Panc1 (cell line): ENCODE measurements at regions not wholly inside any gene's neighbourhood (a gene's known extent, or its start where the extent isn't known, plus 50 kb on each side); places are given as distances from the start of the nearest gene placed in this dataset.

Source experiments
- ATAC-seq: fragments of 200-7000 bp; cut with Tn5 transposase; 2 replicates; pipeline ENCODE4 v1.9.1; 2020; ENCODE audit warnings: mild to moderate bottlenecking, moderate library complexity
- BruUV-seq: library from RNA; stranded (reverse); fragments of 400-500 nt; replicated peaks from 2 replicates; lab custom pipeline; 2021; lab: Mats Ljungman, UMichigan
- CTCF ChIA-PET: fragments of 300-600 bp; sonication (Branson Sonifier 250); formaldehyde crosslinking; loops from one replicate; lab custom pipeline; 2022; ENCODE audit warnings: antibody characterized with exemption; lab: Charles Lee
- POLR2A ChIA-PET: fragments of 300-600 bp; sonication (Branson Sonifier 250); formaldehyde crosslinking; loops from one replicate; lab custom pipeline; 2022; ENCODE audit warnings: antibody characterized with exemption; lab: Charles Lee
- DNase-seq: peaks from one replicate; pipeline ENCODE4 v3.0.0-alpha.2; 2010; ENCODE audit warnings: low read depth, low spot score
- H3K27ac ChIP-seq: 2 replicates; pipeline ENCODE4 v1.5.1; 2011; ENCODE audit warnings: mild to moderate bottlenecking, low read length, inconsistent platforms
- H3K27me3 ChIP-seq: fragments of 200-500 bp; sonication (Bioruptor generic); 2 replicates; pipeline ENCODE4 v1.6.0; 2014; ENCODE audit warnings: low read length, inconsistent platforms; ENCODE audit not compliant: control insufficient read depth, insufficient read depth
- H3K36me3 ChIP-seq: fragments of 200-500 bp; sonication (Bioruptor generic); 2 replicates; pipeline ENCODE4 v1.5.1; 2014; ENCODE audit warnings: inconsistent platforms, mild to moderate bottlenecking, low read length, moderate library complexity; ENCODE audit not compliant: control insufficient read depth, insufficient read depth
- H3K4me1 ChIP-seq: 2 replicates; pipeline ENCODE4 v1.5.1; 2011; ENCODE audit warnings: inconsistent platforms, mild to moderate bottlenecking, low read length, moderate library complexity; ENCODE audit not compliant: control insufficient read depth, insufficient read depth
- H3K4me3 ChIP-seq, 2 experiments: 2 replicates each; pipeline ENCODE4 v1.5.1; 2011 to 2012; ENCODE audit warnings: low read depth in 2 of 2, low read length in 2 of 2, mild to moderate bottlenecking in 2 of 2, inconsistent platforms in 1 of 2, moderate library complexity in 1 of 2
- H3K9me3 ChIP-seq: fragments of 200-500 bp; sonication (Bioruptor generic); 2 replicates; pipeline ENCODE4 v1.5.1; 2014; ENCODE audit warnings: low read depth, mild to moderate bottlenecking, inconsistent platforms, low read length, moderate library complexity; ENCODE audit not compliant: control insufficient read depth, insufficient read depth
- CTCF ChIP-seq: fragments of 450-650 bp; IDR thresholded peaks from 2 replicates; pipeline ENCODE4 v1.5.1; 2017; ENCODE audit warnings: mild to moderate bottlenecking
- POLR2AphosphoS5 ChIP-seq: IDR thresholded peaks from 2 replicates; pipeline ENCODE4 v1.6.1; 2012; ENCODE audit warnings: mild to moderate bottlenecking, low read depth, low read length, moderate library complexity
- REST ChIP-seq, 2 experiments: IDR thresholded peaks; 2 replicates each; pipeline ENCODE4 v1.6.1; 2011 to 2012; ENCODE audit warnings: low read depth in 2 of 2, control low read depth in 1 of 2, low read length in 1 of 2, mild to moderate bottlenecking in 1 of 2, moderate library complexity in 1 of 2; ENCODE audit not compliant: insufficient read depth in 1 of 2
- SIN3A ChIP-seq: IDR thresholded peaks from 2 replicates; pipeline ENCODE4 v1.6.1; 2012; ENCODE audit warnings: low read depth, mild to moderate bottlenecking, low read length, moderate library complexity, borderline replicate concordance; ENCODE audit not compliant: insufficient read depth
- TCF7L2 ChIP-seq: IDR thresholded peaks from 2 replicates; pipeline ENCODE4 v1.6.1; 2011; ENCODE audit warnings: mild to moderate bottlenecking, low read depth, low read length, inconsistent platforms
- in situ Hi-C: cut with HindIII; loops from 2 replicates; pipeline ENCODE4 v1.10.0; 2016; ENCODE audit warnings: low sequenced_read_pairs, low pct_unique_long_range_greater_than_20kb
- intact Hi-C: fragments of 100-400 bp; cut with micrococcal nuclease; formaldehyde crosslinking; loops from one replicate; pipeline ENCODE4 v1.10.0; 2022; ENCODE audit not compliant: unreplicated experiment

GRCh38 chr5:24042688-24043087, 535.3 kb downstream of the PRDM9 start:
- Histone ChIP-seq H3K9me3 (no peaks in the 10 kb centered on the region; the same call in 1 of the 2 replicates), H3K36me3 (no peaks in the 10 kb centered on the region), H3K4me1 (no peaks in the 10 kb centered on the region), H3K27ac (no peak overlapping the region), H3K27me3 (no peaks in the 10 kb centered on the region), H3K4me3 (no peak overlapping the region)
- intact Hi-C loops, result no loop called here
- no TSS peak for BruUV-seq
- TF ChIP-seq POLR2AphosphoS5, result no peak
- TF ChIP-seq SIN3A, result no peak
- no peak for TF ChIP-seq CTCF
- TF ChIP-seq TCF7L2, result no peak
- TF ChIP-seq REST (IDR thresholded peaks at IDR 0.05; ENCODE audit: insufficient read depth in 1 of 2, low read depth in 2 of 2, low read length in 1 of 2), result no peak
- DNase-seq (no peak), ATAC-seq (no peak)
- ChIA-PET POLR2A (no interaction called here), CTCF (interaction anchor here (0.6 kb wide), 1 partner anchor 584 kb away, joined by 3 read pairs; no protein-coding TSS in a partner anchor)
- in situ Hi-C loops, result no loop called here

- no peaks in the 10 kb centered on the region; the same call in 1 of the 2 replicates for H3K9me3 ChIP-seq
- no peaks in the 10 kb centered on the region for H3K36me3 ChIP-seq
- BruUV-seq, result no TSS peak
- no peak for ATAC-seq
- TF ChIP-seq SIN3A, result no peak
- TF ChIP-seq POLR2AphosphoS5, result no peak
- no peak for TF ChIP-seq REST (IDR thresholded peaks at IDR 0.05; ENCODE audit: insufficient read depth in 1 of 2, low read depth in 2 of 2, low read length in 1 of 2)
- no peak for TF ChIP-seq CTCF
- no peak for TF ChIP-seq TCF7L2
- CTCF ChIA-PET, result no interaction called here
- no peak overlapping the region for H3K27ac ChIP-seq
- H3K4me1 ChIP-seq, result no peaks in the 10 kb centered on the region
- no peak overlapping the region for H3K4me3 ChIP-seq
- no peak for DNase-seq
- intact Hi-C loops, result no loop called here
- in situ Hi-C loops, result no loop called here
- H3K27me3 ChIP-seq, result no peaks in the 10 kb centered on the region
- POLR2A ChIA-PET, result no interaction called here
Observed at GRCh38 chr5:24045046-24045445, 537.6 kb downstream of the PRDM9 start.
